Esophagus muscularis mucosa (tissue), 4 donors: ENCODE measurements at regions not wholly inside any gene's neighbourhood (a gene's known extent, or its start where the extent isn't known, plus 50 kb on each side); places are given as distances from the start of the nearest gene placed in this dataset.

Experiments used
- EP300 ChIP-seq: sonication (generic); formaldehyde crosslinking; IDR thresholded peaks from one replicate; pipeline ENCODE4 v1.6.1; 2017; ENCODE audit warnings: antibody characterized with exemption
- POLR2A ChIP-seq: fragments of 450-650 bp; IDR thresholded peaks from one replicate; pipeline ENCODE4 v1.6.1; 2017; ENCODE audit warnings: antibody characterized with exemption, moderate library complexity, mild to moderate bottlenecking, low read depth
- POLR2AphosphoS5 ChIP-seq, 2 donors: sonication (generic); formaldehyde crosslinking; IDR thresholded peaks; one replicate each; pipeline ENCODE4 v1.6.1; 2017; ENCODE audit warnings: antibody characterized with exemption in 2 of 2
- TF ChIP-seq, protein P1 (sequence below), 3 experiments: fragments of 200-600 bp in 2 of 3; fragments of 450-650 bp in 1 of 3; sonication (generic) in 2 of 3; IDR thresholded peaks; one replicate each; pipeline ENCODE4 v1.5.1; 2017 to 2019; ENCODE audit warnings: antibody characterized with exemption in 3 of 3, mild to moderate bottlenecking in 2 of 3, moderate library complexity in 1 of 3

DNA sequence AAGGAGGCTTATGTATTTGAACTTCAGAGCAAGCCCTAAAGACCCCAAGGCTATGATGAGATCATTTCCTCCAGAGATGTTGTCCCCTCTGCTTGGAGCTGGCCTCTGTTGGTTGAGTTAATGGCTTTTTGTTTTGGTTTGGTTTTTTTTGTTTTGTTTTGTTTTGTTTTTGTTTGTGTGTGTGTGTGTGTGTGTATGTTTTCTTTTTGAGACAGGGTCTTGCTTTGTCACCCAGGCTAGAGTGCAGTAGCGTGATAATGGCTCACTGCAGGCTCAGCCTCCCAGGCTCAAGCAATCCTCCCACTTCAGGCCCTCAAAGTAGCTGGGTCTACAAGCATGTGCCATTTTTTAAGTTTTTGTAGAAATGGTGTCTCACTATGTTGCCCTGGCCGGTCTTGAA lies 1076.2 kb downstream of the UQCRFS1 start:
- TF ChIP-seq POLR2AphosphoS5 (IDR thresholded peaks at IDR 0.05) (no peak), POLR2A (no peak), EP300 (no peak)
- TF ChIP-seq, protein P1, sequence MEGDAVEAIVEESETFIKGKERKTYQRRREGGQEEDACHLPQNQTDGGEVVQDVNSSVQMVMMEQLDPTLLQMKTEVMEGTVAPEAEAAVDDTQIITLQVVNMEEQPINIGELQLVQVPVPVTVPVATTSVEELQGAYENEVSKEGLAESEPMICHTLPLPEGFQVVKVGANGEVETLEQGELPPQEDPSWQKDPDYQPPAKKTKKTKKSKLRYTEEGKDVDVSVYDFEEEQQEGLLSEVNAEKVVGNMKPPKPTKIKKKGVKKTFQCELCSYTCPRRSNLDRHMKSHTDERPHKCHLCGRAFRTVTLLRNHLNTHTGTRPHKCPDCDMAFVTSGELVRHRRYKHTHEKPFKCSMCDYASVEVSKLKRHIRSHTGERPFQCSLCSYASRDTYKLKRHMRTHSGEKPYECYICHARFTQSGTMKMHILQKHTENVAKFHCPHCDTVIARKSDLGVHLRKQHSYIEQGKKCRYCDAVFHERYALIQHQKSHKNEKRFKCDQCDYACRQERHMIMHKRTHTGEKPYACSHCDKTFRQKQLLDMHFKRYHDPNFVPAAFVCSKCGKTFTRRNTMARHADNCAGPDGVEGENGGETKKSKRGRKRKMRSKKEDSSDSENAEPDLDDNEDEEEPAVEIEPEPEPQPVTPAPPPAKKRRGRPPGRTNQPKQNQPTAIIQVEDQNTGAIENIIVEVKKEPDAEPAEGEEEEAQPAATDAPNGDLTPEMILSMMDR (IDR thresholded peaks at IDR 0.05) = no peak
